SU-DHL-6 (cell line): ENCODE measurements at regions not wholly inside any gene's neighbourhood (a gene's known extent, or its start where the extent isn't known, plus 50 kb on each side); places are given as distances from the start of the nearest gene placed in this dataset.

Experiments used
- H2AFZ ChIP-seq: fragments of 200-600 bp; sonication (generic); 2 replicates; pipeline ENCODE4 v1.6.1; 2014; ENCODE audit warnings: low read depth, mild to moderate bottlenecking, moderate library complexity, mixed read lengths, antibody characterized with exemption, low read length; ENCODE audit not compliant: severe bottlenecking
- H3F3A ChIP-seq: fragments of 200-600 bp; shearing (Covaris generic); 2 replicates; pipeline ENCODE4 v1.6.0; 2016; ENCODE audit warnings: antibody characterized with exemption, mild to moderate bottlenecking; ENCODE audit not compliant: insufficient read depth
- H3K27ac ChIP-seq: fragments of 200-600 bp; sonication (generic); 2 replicates; pipeline ENCODE4 v1.5.1; 2016; ENCODE audit warnings: low read depth, mild to moderate bottlenecking, low read length, moderate library complexity, mixed read lengths
- H3K27me3 ChIP-seq: fragments of 200-600 bp; sonication (generic), shearing (Covaris generic); 2 replicates; pipeline ENCODE4 v1.6.0; 2014; ENCODE audit warnings: mild to moderate bottlenecking, low read length
- H3K36me3 ChIP-seq: fragments of 200-600 bp; sonication (generic); 2 replicates; pipeline ENCODE4 v1.6.1; 2014; ENCODE audit warnings: mild to moderate bottlenecking, low read length, mixed read lengths
- H3K4me2 ChIP-seq: fragments of 300-600, 200-600 bp; shearing (Covaris generic), sonication (generic); 2 replicates; pipeline ENCODE4 v1.6.0; 2014; ENCODE audit warnings: low read length, low read depth, mild to moderate bottlenecking; ENCODE audit not compliant: poor library complexity, severe bottlenecking
- H3K4me3 ChIP-seq: fragments of 200-600 bp; sonication (generic); 2 replicates; pipeline ENCODE4 v1.5.1; 2014; ENCODE audit warnings: antibody characterized with exemption, low read length, mild to moderate bottlenecking, mixed read lengths; ENCODE audit not compliant: insufficient read depth, poor library complexity, severe bottlenecking
- H3K79me2 ChIP-seq: fragments of 200-600 bp; sonication (generic); 2 replicates; pipeline ENCODE4 v1.6.1; 2014; ENCODE audit warnings: mild to moderate bottlenecking, low read length, moderate library complexity; ENCODE audit not compliant: insufficient read depth
- H3K9ac ChIP-seq: fragments of 200-600 bp; sonication (generic); 2 replicates; pipeline ENCODE4 v1.7.0; 2014; ENCODE audit warnings: mild to moderate bottlenecking, low read length
- H3K9me2 ChIP-seq: fragments of 200-600 bp; sonication (generic); replicated peaks from 2 replicates; pipeline ENCODE4 v1.6.1; 2014; ENCODE audit warnings: low read length; ENCODE audit not compliant: insufficient read depth
- H3K9me3 ChIP-seq: fragments of 200-600 bp; sonication (generic); 2 replicates; pipeline ENCODE4 v1.6.1; 2014; ENCODE audit warnings: low read length, mixed read lengths; ENCODE audit not compliant: insufficient read depth
- H4K20me1 ChIP-seq: fragments of 200-600 bp; sonication (generic); 2 replicates; pipeline ENCODE4 v1.6.1; 2014; ENCODE audit warnings: low read depth, mild to moderate bottlenecking, antibody characterized with exemption, low read length, moderate library complexity, mixed read lengths
- EZH2phosphoT487 ChIP-seq: fragments of 200-600 bp; sonication (generic), shearing (Covaris generic); conservative IDR thresholded peaks from 2 replicates; pipeline ENCODE4 v1.6.1; 2018; ENCODE audit warnings: mild to moderate bottlenecking, antibody characterized with exemption, low read length, moderate library complexity, mixed read lengths
- TF ChIP-seq, protein P1 (sequence below): fragments of 200-600 bp; sonication (generic); IDR thresholded peaks from one replicate; pipeline ENCODE4 v1.5.1; 2017; ENCODE audit warnings: antibody characterized with exemption, mild to moderate bottlenecking, low read length, moderate library complexity; ENCODE audit not compliant: insufficient read depth, poor library complexity, severe bottlenecking

DNA sequence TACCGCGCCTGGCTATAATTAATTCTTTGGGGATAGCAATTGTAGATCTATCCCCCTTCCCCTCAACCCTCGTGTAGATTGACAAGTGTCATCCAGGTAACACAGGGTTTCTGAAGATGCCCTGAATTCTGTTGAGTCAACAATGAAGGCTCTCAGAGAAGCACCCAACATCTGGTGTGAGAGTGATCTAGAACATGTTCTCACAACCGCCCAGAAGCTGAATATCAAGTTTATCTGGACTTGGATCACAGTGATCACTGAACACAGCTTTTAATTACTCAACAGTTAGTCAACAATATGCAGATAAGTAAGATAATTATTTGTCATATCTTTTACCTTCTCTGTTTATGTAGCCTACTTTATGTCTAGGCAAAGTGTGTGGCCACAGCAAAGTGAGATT lies 204.2 kb upstream of the RGMB start:
- H3K4me3 ChIP-seq = no peak overlapping the region
- H3F3A ChIP-seq = no peaks in the 10 kb centered on the region
- no peaks in the 10 kb centered on the region for H3K36me3 ChIP-seq
- no peaks in the 10 kb centered on the region for H3K79me2 ChIP-seq
- H3K27me3 ChIP-seq = no peaks in the 10 kb centered on the region
- H3K9ac ChIP-seq = no peak overlapping the region
- no peak for TF ChIP-seq EZH2phosphoT487
- TF ChIP-seq, protein P1, sequence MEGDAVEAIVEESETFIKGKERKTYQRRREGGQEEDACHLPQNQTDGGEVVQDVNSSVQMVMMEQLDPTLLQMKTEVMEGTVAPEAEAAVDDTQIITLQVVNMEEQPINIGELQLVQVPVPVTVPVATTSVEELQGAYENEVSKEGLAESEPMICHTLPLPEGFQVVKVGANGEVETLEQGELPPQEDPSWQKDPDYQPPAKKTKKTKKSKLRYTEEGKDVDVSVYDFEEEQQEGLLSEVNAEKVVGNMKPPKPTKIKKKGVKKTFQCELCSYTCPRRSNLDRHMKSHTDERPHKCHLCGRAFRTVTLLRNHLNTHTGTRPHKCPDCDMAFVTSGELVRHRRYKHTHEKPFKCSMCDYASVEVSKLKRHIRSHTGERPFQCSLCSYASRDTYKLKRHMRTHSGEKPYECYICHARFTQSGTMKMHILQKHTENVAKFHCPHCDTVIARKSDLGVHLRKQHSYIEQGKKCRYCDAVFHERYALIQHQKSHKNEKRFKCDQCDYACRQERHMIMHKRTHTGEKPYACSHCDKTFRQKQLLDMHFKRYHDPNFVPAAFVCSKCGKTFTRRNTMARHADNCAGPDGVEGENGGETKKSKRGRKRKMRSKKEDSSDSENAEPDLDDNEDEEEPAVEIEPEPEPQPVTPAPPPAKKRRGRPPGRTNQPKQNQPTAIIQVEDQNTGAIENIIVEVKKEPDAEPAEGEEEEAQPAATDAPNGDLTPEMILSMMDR = no peak
- H3K4me2 ChIP-seq = no peak overlapping the region
- no peaks in the 10 kb centered on the region for H3K9me2 ChIP-seq
- no peak overlapping the region for H2AFZ ChIP-seq
- H3K9me3 ChIP-seq = no peaks in the 10 kb centered on the region
- no peaks in the 10 kb centered on the region for H4K20me1 ChIP-seq
- no peak overlapping the region for H3K27ac ChIP-seq

- no peak overlapping the region for H3K4me2 ChIP-seq
- no peak overlapping the region for H2AFZ ChIP-seq
- H3K36me3 ChIP-seq = no peaks in the 10 kb centered on the region
- no peak overlapping the region for H3K27ac ChIP-seq
- TF ChIP-seq, protein P1 = no peak
- no peak for TF ChIP-seq EZH2phosphoT487
- H3K79me2 ChIP-seq = no peaks in the 10 kb centered on the region
- no peaks in the 10 kb centered on the region for H3K9me3 ChIP-seq
- H3K9ac ChIP-seq = no peak overlapping the region
- H3K4me3 ChIP-seq = no peak overlapping the region
- no peaks in the 10 kb centered on the region for H4K20me1 ChIP-seq
- H3K9me2 ChIP-seq = no peaks in the 10 kb centered on the region
- no peaks in the 10 kb centered on the region for H3F3A ChIP-seq
- H3K27me3 ChIP-seq = no peaks in the 10 kb centered on the region
Observed at GRCh38 chr5:98570010-98570409, 203.5 kb upstream of the RGMB start.

- Histone ChIP-seq H3K4me2 (no peak overlapping the region), H3K9me3 (no peaks in the 10 kb centered on the region), H3K9ac (no peak overlapping the region), H2AFZ (no peak overlapping the region), H3K27ac (no peak overlapping the region), H3F3A (no peaks in the 10 kb centered on the region), H4K20me1 (no peaks in the 10 kb centered on the region), H3K4me3 (no peak overlapping the region), H3K79me2 (no peaks in the 10 kb centered on the region), H3K27me3 (no peaks in the 10 kb centered on the region), H3K9me2 (no peaks in the 10 kb centered on the region), H3K36me3 (no peaks in the 10 kb centered on the region)
- TF ChIP-seq, protein P1 = no peak
- TF ChIP-seq EZH2phosphoT487 = no peak
Observed at GRCh38 chr5:98570661-98571191, 202.7 kb upstream of the RGMB start.
